H9 (cell line): ENCODE measurements at regions not wholly inside any gene's neighbourhood (a gene's known extent, or its start where the extent isn't known, plus 50 kb on each side); places are given as distances from the start of the nearest gene placed in this dataset.

ENCODE experiments used
- DNase-seq: peaks from one replicate; pipeline ENCODE4 v3.0.0-alpha.2; 2017
- H2AFZ ChIP-seq: one replicate; pipeline ENCODE4 v1.6.1; 2013; ENCODE audit warnings: mild to moderate bottlenecking, low read length, control low read depth, moderate library complexity
- H2AK5ac ChIP-seq: 2 replicates; pipeline ENCODE4 v1.6.1; 2013; ENCODE audit warnings: low read length, control low read depth, mixed read lengths; ENCODE audit not compliant: insufficient read length
- H2BK120ac ChIP-seq: one replicate; pipeline ENCODE4 v1.6.1; 2013; ENCODE audit warnings: low read depth, mild to moderate bottlenecking, low read length, control low read depth, inconsistent platforms; ENCODE audit not compliant: poor library complexity, severe bottlenecking
- H2BK12ac ChIP-seq: 2 replicates; pipeline ENCODE4 v1.6.1; 2013; ENCODE audit warnings: low read length, control low read depth, mixed read lengths, low read depth; ENCODE audit not compliant: insufficient read length
- H2BK15ac ChIP-seq: 2 replicates; pipeline ENCODE4 v1.6.1; 2013; ENCODE audit warnings: low read depth, low read length, control low read depth
- H2BK20ac ChIP-seq: one replicate; pipeline ENCODE4 v1.6.1; 2013; ENCODE audit warnings: low read depth, mild to moderate bottlenecking, low read length, control low read depth, inconsistent platforms; ENCODE audit not compliant: poor library complexity, severe bottlenecking
- H2BK5ac ChIP-seq: 2 replicates; pipeline ENCODE4 v1.6.1; 2013; ENCODE audit warnings: low read length, control low read depth, mixed read lengths; ENCODE audit not compliant: insufficient read length
- H3K14ac ChIP-seq: 2 replicates; pipeline ENCODE4 v1.6.1; 2013; ENCODE audit warnings: low read length, control low read depth; ENCODE audit not compliant: insufficient read depth
- H3K18ac ChIP-seq: 2 replicates; pipeline ENCODE4 v1.6.1; 2013; ENCODE audit warnings: low read depth, mild to moderate bottlenecking, mixed read lengths, low read length, control low read depth; ENCODE audit not compliant: insufficient read length
- H3K23ac ChIP-seq: 2 replicates; pipeline ENCODE4 v1.6.1; 2013; ENCODE audit warnings: low read length, control low read depth, mixed read lengths, low read depth; ENCODE audit not compliant: insufficient read length
- H3K23me2 ChIP-seq: 2 replicates; pipeline ENCODE4 v1.6.1; 2013; ENCODE audit warnings: low read depth, mild to moderate bottlenecking, mixed read lengths, low read length, control low read depth; ENCODE audit not compliant: insufficient read length, poor library complexity, severe bottlenecking
- H3K27ac ChIP-seq: 2 replicates; pipeline ENCODE4 v1.5.1; 2013; ENCODE audit warnings: low read length, control low read depth, mixed read lengths, low read depth; ENCODE audit not compliant: insufficient read length
- H3K27me3 ChIP-seq: 2 replicates; pipeline ENCODE4 v1.6.1; 2013; ENCODE audit warnings: low read length, control low read depth, inconsistent platforms; ENCODE audit not compliant: insufficient read depth
- H3K4ac ChIP-seq: 2 replicates; pipeline ENCODE4 v1.6.1; 2013; ENCODE audit warnings: low read depth, mild to moderate bottlenecking, control low read depth, inconsistent platforms, low read length, moderate library complexity
- H3K4me1 ChIP-seq: 2 replicates; pipeline ENCODE4 v1.6.1; 2013; ENCODE audit warnings: low read length, control low read depth, inconsistent platforms; ENCODE audit not compliant: insufficient read depth
- H3K4me2 ChIP-seq: 2 replicates; pipeline ENCODE4 v1.6.1; 2013; ENCODE audit warnings: low read length, control low read depth, mixed read lengths; ENCODE audit not compliant: insufficient read length, insufficient read depth
- H3K56ac ChIP-seq: 2 replicates; pipeline ENCODE4 v1.6.1; 2013; ENCODE audit warnings: low read depth, mild to moderate bottlenecking, mixed read lengths, low read length, control low read depth; ENCODE audit not compliant: insufficient read length
- H3K79me1 ChIP-seq: 2 replicates; pipeline ENCODE4 v1.6.1; 2013; ENCODE audit warnings: low read depth, mild to moderate bottlenecking, moderate library complexity, low read length, control low read depth, inconsistent platforms; ENCODE audit not compliant: insufficient read depth, poor library complexity, severe bottlenecking
- H3K79me2 ChIP-seq: 2 replicates; pipeline ENCODE4 v1.6.1; 2013; ENCODE audit warnings: low read length, control low read depth, inconsistent platforms; ENCODE audit not compliant: insufficient read depth
- H3K9ac ChIP-seq: 2 replicates; pipeline ENCODE4 v1.6.1; 2013; ENCODE audit warnings: low read length, control low read depth, mixed read lengths; ENCODE audit not compliant: insufficient read length; ENCODE audit errors: extremely low read depth
- H3K9me3 ChIP-seq: one replicate; pipeline ENCODE4 v1.6.1; 2013; ENCODE audit warnings: low read depth, low read length, inconsistent platforms; ENCODE audit not compliant: control insufficient read depth
- H3T11ph ChIP-seq: one replicate; pipeline ENCODE4 v1.6.1; 2013; ENCODE audit warnings: mild to moderate bottlenecking, low read length, control low read depth, inconsistent platforms
- H4K20me1 ChIP-seq: one replicate; pipeline ENCODE4 v1.6.1; 2013; ENCODE audit not compliant: control insufficient read depth, insufficient read length, insufficient read depth
- H4K5ac ChIP-seq: 2 replicates; pipeline ENCODE4 v1.6.1; 2013; ENCODE audit warnings: low read depth, mild to moderate bottlenecking, mixed read lengths, low read length, control low read depth; ENCODE audit not compliant: insufficient read length
- H4K8ac ChIP-seq: replicated peaks from 2 replicates; pipeline ENCODE4 v1.6.1; 2013; ENCODE audit warnings: low read length, control low read depth, mixed read lengths, low read depth; ENCODE audit not compliant: insufficient read length
- H4K91ac ChIP-seq: 2 replicates; pipeline ENCODE4 v1.6.1; 2013; ENCODE audit warnings: low read depth, mild to moderate bottlenecking, moderate library complexity, mixed read lengths, low read length, control low read depth; ENCODE audit not compliant: insufficient read length
- H3K27ac Mint-ChIP-seq, 3 experiments: 2 replicates in 2 of 3; 3 replicates in 1 of 3; pipeline ENCODE4 v1.8.0; 2020 to 2021; ENCODE audit warnings: mixed read lengths in 3 of 3, mild to moderate bottlenecking in 1 of 3, moderate library complexity in 1 of 3
- H3K27me3 Mint-ChIP-seq: 2 replicates; pipeline ENCODE4 v1.8.0; 2021; ENCODE audit warnings: low read depth, mild to moderate bottlenecking, moderate library complexity, mixed read lengths
- H3K36me3 Mint-ChIP-seq, 3 experiments: 2 replicates in 2 of 3; 3 replicates in 1 of 3; pipeline ENCODE4 v1.8.0; 2020 to 2021; ENCODE audit warnings: low read depth in 3 of 3, mixed read lengths in 3 of 3; ENCODE audit not compliant: insufficient read depth in 1 of 3
- H3K4me1 Mint-ChIP-seq, 2 experiments: 2 replicates each; pipeline ENCODE4 v1.8.0; 2020; ENCODE audit warnings: mixed read lengths in 2 of 2
- H3K4me3 Mint-ChIP-seq, 2 experiments: 2 replicates in 1 of 2; 3 replicates in 1 of 2; pipeline ENCODE4 v1.8.0; 2020 to 2021; ENCODE audit warnings: mild to moderate bottlenecking in 2 of 2, mixed read lengths in 2 of 2, moderate library complexity in 1 of 2
- H3K9me3 Mint-ChIP-seq, 2 experiments: 2 replicates in 1 of 2; 3 replicates in 1 of 2; pipeline ENCODE4 v1.8.0; 2020; ENCODE audit warnings: mild to moderate bottlenecking in 2 of 2, mixed read lengths in 2 of 2, moderate library complexity in 1 of 2
- TF ChIP-seq, protein P1 (sequence below): fragments of 200-600 bp; sonication (generic); conservative IDR thresholded peaks from 3 replicates; pipeline ENCODE4 v1.8.0; 2021; ENCODE audit warnings: antibody characterized with exemption, mild to moderate bottlenecking

DNA sequence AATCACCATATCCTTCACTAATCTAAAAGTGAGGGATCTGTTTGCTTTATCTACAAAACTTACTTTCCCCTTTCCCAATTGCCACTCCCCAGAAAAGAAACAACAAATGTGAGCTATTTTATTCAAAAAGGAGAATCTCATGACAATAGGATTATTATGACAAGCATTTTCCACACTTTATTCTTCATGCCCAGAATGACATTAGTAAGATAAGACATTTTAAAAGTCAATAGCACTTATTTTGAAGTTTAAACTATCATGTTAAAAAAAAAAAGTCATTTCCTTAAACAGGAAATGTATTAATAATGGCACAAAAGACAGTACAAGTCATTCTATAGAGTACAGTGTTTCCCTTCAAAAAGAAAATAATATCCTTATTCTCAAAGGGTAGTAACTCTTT, 58.8 kb upstream of the HNRNPA3 start:
- Histone ChIP-seq H4K8ac (no peak overlapping the region), H2BK120ac (no peak overlapping the region), H3K79me2 (no peaks in the 10 kb centered on the region), H2BK20ac (no peak overlapping the region), H3T11ph (no peak overlapping the region), H3K9me3 (no peaks in the 10 kb centered on the region), H2BK5ac (no peak overlapping the region), H4K20me1 (no peaks in the 10 kb centered on the region), H3K4ac (no peak overlapping the region), H2BK12ac (no peak overlapping the region), H3K18ac (no peak overlapping the region), H3K56ac (no peak overlapping the region), H2BK15ac (no peak overlapping the region), H3K9ac (no peak overlapping the region), H3K27me3 (no peaks in the 10 kb centered on the region), H3K27ac (no peak overlapping the region), H3K23ac (no peak overlapping the region), H3K79me1 (no peaks in the 10 kb centered on the region), H3K4me2 (no peak overlapping the region), H4K5ac (no peak overlapping the region), H2AK5ac (no peak overlapping the region), H2AFZ (no peak overlapping the region), H3K14ac (no peak overlapping the region), H4K91ac (no peak overlapping the region), H3K4me1 (no peaks in the 10 kb centered on the region), H3K23me2 (no peaks in the 10 kb centered on the region)
- H3K4me3 Mint-ChIP-seq, result no peak overlapping the region
- no peak for DNase-seq
- no peak overlapping the region for H3K27ac Mint-ChIP-seq
- TF ChIP-seq, protein P1, sequence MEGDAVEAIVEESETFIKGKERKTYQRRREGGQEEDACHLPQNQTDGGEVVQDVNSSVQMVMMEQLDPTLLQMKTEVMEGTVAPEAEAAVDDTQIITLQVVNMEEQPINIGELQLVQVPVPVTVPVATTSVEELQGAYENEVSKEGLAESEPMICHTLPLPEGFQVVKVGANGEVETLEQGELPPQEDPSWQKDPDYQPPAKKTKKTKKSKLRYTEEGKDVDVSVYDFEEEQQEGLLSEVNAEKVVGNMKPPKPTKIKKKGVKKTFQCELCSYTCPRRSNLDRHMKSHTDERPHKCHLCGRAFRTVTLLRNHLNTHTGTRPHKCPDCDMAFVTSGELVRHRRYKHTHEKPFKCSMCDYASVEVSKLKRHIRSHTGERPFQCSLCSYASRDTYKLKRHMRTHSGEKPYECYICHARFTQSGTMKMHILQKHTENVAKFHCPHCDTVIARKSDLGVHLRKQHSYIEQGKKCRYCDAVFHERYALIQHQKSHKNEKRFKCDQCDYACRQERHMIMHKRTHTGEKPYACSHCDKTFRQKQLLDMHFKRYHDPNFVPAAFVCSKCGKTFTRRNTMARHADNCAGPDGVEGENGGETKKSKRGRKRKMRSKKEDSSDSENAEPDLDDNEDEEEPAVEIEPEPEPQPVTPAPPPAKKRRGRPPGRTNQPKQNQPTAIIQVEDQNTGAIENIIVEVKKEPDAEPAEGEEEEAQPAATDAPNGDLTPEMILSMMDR, result no peak
- H3K27me3 Mint-ChIP-seq, result peaks cover 6% of the 10 kb centered on the region
- H3K36me3 Mint-ChIP-seq, result no peaks in the 10 kb centered on the region
- no peaks in the 10 kb centered on the region for H3K9me3 Mint-ChIP-seq
- H3K4me1 Mint-ChIP-seq, result peaks cover 0 to 2% of the 10 kb centered on the region in 2 experiments; a peak in 1 of 4 replicates
